ENCODE measurements at regions not wholly inside any gene's neighbourhood (a gene's known extent, or its start where the extent isn't known, plus 50 kb on each side); places are given as distances from the start of the nearest gene placed in this dataset.

GRCh38 chr6:11633741-11634509 is 96.4 kb downstream of the TMEM170B start:
- peaks cover 1% of the 10 kb centered on the region for H3K27me3 Mint-ChIP-seq (ENCODE audit: low read depth)
- no peak overlapping the region for H3K4me3 Mint-ChIP-seq
- no peaks in the 10 kb centered on the region for H3K9me3 Mint-ChIP-seq
- no peaks in the 10 kb centered on the region for H3K36me3 Mint-ChIP-seq (ENCODE audit: low read depth)
- H3K4me1 Mint-ChIP-seq (ENCODE audit: low read depth): no peaks in the 10 kb centered on the region
- intact Hi-C loops (cut with micrococcal nuclease): no loop called here
- no peak for DNase-seq
- CTCF ChIA-PET: no interaction called here
- no peak overlapping the region for H3K27ac Mint-ChIP-seq

GRCh38 chr6:11634948-11635347 is 97.4 kb downstream of the TMEM170B start:
- H3K9me3 Mint-ChIP-seq: no peaks in the 10 kb centered on the region
- H3K4me1 Mint-ChIP-seq (ENCODE audit: low read depth): no peaks in the 10 kb centered on the region
- H3K36me3 Mint-ChIP-seq (ENCODE audit: low read depth): no peaks in the 10 kb centered on the region
- no peaks in the 10 kb centered on the region for H3K27me3 Mint-ChIP-seq (ENCODE audit: low read depth)
- no peak overlapping the region for H3K4me3 Mint-ChIP-seq
- CTCF ChIA-PET: no interaction called here
- intact Hi-C loops (cut with micrococcal nuclease): no loop called here
- DNase-seq: no peak
- no peak overlapping the region for H3K27ac Mint-ChIP-seq

- DNase-seq: no peak
- no peaks in the 10 kb centered on the region for H3K4me1 Mint-ChIP-seq (ENCODE audit: low read depth)
- no peaks in the 10 kb centered on the region for H3K36me3 Mint-ChIP-seq (ENCODE audit: low read depth)
- H3K9me3 Mint-ChIP-seq: no peaks in the 10 kb centered on the region
- no peak overlapping the region for H3K27ac Mint-ChIP-seq
- no peaks in the 10 kb centered on the region for H3K27me3 Mint-ChIP-seq (ENCODE audit: low read depth)
- intact Hi-C loops (cut with micrococcal nuclease): no loop called here
- H3K4me3 Mint-ChIP-seq: no peak overlapping the region
- CTCF ChIA-PET: no interaction called here
Measured at GRCh38 chr6:11636121-11636520, 98.6 kb downstream of the TMEM170B start.

GRCh38 chr6:11637266-11637665 is 99.7 kb downstream of the TMEM170B start:
- H3K9me3 Mint-ChIP-seq: no peaks in the 10 kb centered on the region
- H3K27me3 Mint-ChIP-seq (ENCODE audit: low read depth): no peaks in the 10 kb centered on the region
- H3K27ac Mint-ChIP-seq: no peak overlapping the region
- intact Hi-C loops (cut with micrococcal nuclease): no loop called here
- H3K4me3 Mint-ChIP-seq: no peak overlapping the region
- no peak for DNase-seq
- no peaks in the 10 kb centered on the region for H3K36me3 Mint-ChIP-seq (ENCODE audit: low read depth)
- no peaks in the 10 kb centered on the region for H3K4me1 Mint-ChIP-seq (ENCODE audit: low read depth)
- CTCF ChIA-PET: interaction anchor here (0.5 to 0.7 kb wide), 4 partner anchors 19 to 1854 kb away, joined by 3 read pairs; no protein-coding TSS in a partner anchor

GRCh38 chr6:11639376-11640235 is 102.1 kb downstream of the TMEM170B start:
- H3K4me1 Mint-ChIP-seq (ENCODE audit: low read depth): no peaks in the 10 kb centered on the region
- CTCF ChIA-PET: interaction anchor here (0.6 to 0.7 kb wide), 3 partner anchors 27 to 1313 kb away, joined by 3 to 8 read pairs (median 4); no protein-coding TSS in a partner anchor

GRCh38 chr6:11640486-11640885 is 102.9 kb downstream of the TMEM170B start:
- H3K4me1 Mint-ChIP-seq (ENCODE audit: low read depth): no peaks in the 10 kb centered on the region

More at GRCh38 chr6:11639376-11640235, 102.1 kb downstream of the TMEM170B start:
- no peak overlapping the region for H3K27ac Mint-ChIP-seq
- no peak for DNase-seq
- no peaks in the 10 kb centered on the region for H3K36me3 Mint-ChIP-seq (ENCODE audit: low read depth)
- no peak overlapping the region for H3K4me3 Mint-ChIP-seq
- H3K9me3 Mint-ChIP-seq: no peaks in the 10 kb centered on the region
- intact Hi-C loops (cut with micrococcal nuclease): no loop called here
- no peaks in the 10 kb centered on the region for H3K27me3 Mint-ChIP-seq (ENCODE audit: low read depth)

GRCh38 chr6:11644071-11644470 is 106.5 kb downstream of the TMEM170B start:
- intact Hi-C loops (cut with micrococcal nuclease): no loop called here
- DNase-seq: no peak
- Mint-ChIP-seq H3K4me3 (no peak overlapping the region), H3K27ac (no peak overlapping the region), H3K36me3 (ENCODE audit: low read depth) (no peaks in the 10 kb centered on the region), H3K4me1 (ENCODE audit: low read depth) (no peaks in the 10 kb centered on the region), H3K9me3 (peaks cover 2% of the 10 kb centered on the region), H3K27me3 (ENCODE audit: low read depth) (no peaks in the 10 kb centered on the region)
- CTCF ChIA-PET: no interaction called here

More at GRCh38 chr6:11640486-11640885, 102.9 kb downstream of the TMEM170B start:
- Mint-ChIP-seq H3K27ac (no peak overlapping the region), H3K4me3 (no peak overlapping the region), H3K27me3 (ENCODE audit: low read depth) (no peaks in the 10 kb centered on the region), H3K36me3 (ENCODE audit: low read depth) (no peaks in the 10 kb centered on the region), H3K9me3 (no peaks in the 10 kb centered on the region)
- DNase-seq: no peak
- intact Hi-C loops (cut with micrococcal nuclease): no loop called here
- CTCF ChIA-PET: interaction anchor here (0.6 kb wide), 2 partner anchors 79 to 613 kb away, joined by 3 read pairs; no protein-coding TSS in a partner anchor

GRCh38 chr6:11644601-11645000 is 107.1 kb downstream of the TMEM170B start:
- Mint-ChIP-seq H3K4me3 (no peak overlapping the region), H3K36me3 (ENCODE audit: low read depth) (no peaks in the 10 kb centered on the region), H3K4me1 (ENCODE audit: low read depth) (no peaks in the 10 kb centered on the region), H3K27me3 (ENCODE audit: low read depth) (no peaks in the 10 kb centered on the region), H3K27ac (no peak overlapping the region), H3K9me3 (peaks cover 2% of the 10 kb centered on the region)
- no peak for DNase-seq
- intact Hi-C loops (cut with micrococcal nuclease): no loop called here
- CTCF ChIA-PET: no interaction called here

- H3K27me3 Mint-ChIP-seq (ENCODE audit: low read depth): no peaks in the 10 kb centered on the region
- no peak overlapping the region for H3K4me3 Mint-ChIP-seq
- no peaks in the 10 kb centered on the region for H3K4me1 Mint-ChIP-seq (ENCODE audit: low read depth)
- no peak overlapping the region for H3K27ac Mint-ChIP-seq
- no peaks in the 10 kb centered on the region for H3K36me3 Mint-ChIP-seq (ENCODE audit: low read depth)
- H3K9me3 Mint-ChIP-seq: peaks cover 2% of the 10 kb centered on the region
- intact Hi-C loops (cut with micrococcal nuclease): no loop called here
- DNase-seq: no peak
- CTCF ChIA-PET: no interaction called here
Measured at GRCh38 chr6:11645016-11645415, 107.5 kb downstream of the TMEM170B start.

GRCh38 chr6:11648436-11648775 is 110.9 kb downstream of the TMEM170B start:
- Mint-ChIP-seq H3K4me1 (ENCODE audit: low read depth) (peaks cover 7% of the 10 kb centered on the region), H3K27me3 (ENCODE audit: low read depth) (no peaks in the 10 kb centered on the region), H3K4me3 (no peak overlapping the region), H3K36me3 (ENCODE audit: low read depth) (no peaks in the 10 kb centered on the region), H3K27ac (no peak overlapping the region), H3K9me3 (peaks cover 2% of the 10 kb centered on the region)
- intact Hi-C loops (cut with micrococcal nuclease): no loop called here
- CTCF ChIA-PET: no interaction called here
- no peak for DNase-seq

GRCh38 chr6:11648889-11649288 is 111.3 kb downstream of the TMEM170B start:
- no peak overlapping the region for H3K4me3 Mint-ChIP-seq
- H3K9me3 Mint-ChIP-seq: peaks cover 2% of the 10 kb centered on the region
- no peak for DNase-seq
- CTCF ChIA-PET: no interaction called here
- intact Hi-C loops (cut with micrococcal nuclease): no loop called here
- H3K36me3 Mint-ChIP-seq (ENCODE audit: low read depth): no peaks in the 10 kb centered on the region
- no peaks in the 10 kb centered on the region for H3K27me3 Mint-ChIP-seq (ENCODE audit: low read depth)
- H3K27ac Mint-ChIP-seq: no peak overlapping the region
- peaks cover 12% of the 10 kb centered on the region for H3K4me1 Mint-ChIP-seq (ENCODE audit: low read depth)

- intact Hi-C loops (cut with micrococcal nuclease): no loop called here
- Mint-ChIP-seq H3K4me3 (no peak overlapping the region), H3K27me3 (ENCODE audit: low read depth) (no peaks in the 10 kb centered on the region), H3K36me3 (ENCODE audit: low read depth) (no peaks in the 10 kb centered on the region), H3K4me1 (ENCODE audit: low read depth) (peaks cover 12% of the 10 kb centered on the region), H3K9me3 (peaks cover 2% of the 10 kb centered on the region), H3K27ac (no peak overlapping the region)
- CTCF ChIA-PET: no interaction called here
- DNase-seq: no peak
Measured at GRCh38 chr6:11650025-11650696, 112.6 kb downstream of the TMEM170B start.

Data from activated naive CD4-positive, alpha-beta T cell treated with anti-CD3 and anti-CD28 coated beads for 36 hours (primary cell).